ENCODE measurements at regions not wholly inside any gene's neighbourhood (a gene's known extent, or its start where the extent isn't known, plus 50 kb on each side); places are given as distances from the start of the nearest gene placed in this dataset.

GRCh38 chr11:27757953-27758352 lies 57.7 kb upstream of the BDNF start:
- no peak for DNase-seq

- no peak for DNase-seq
Measured at GRCh38 chr11:27754035-27755017, 54.1 kb upstream of the BDNF start.
